Panc1 (cell line): ENCODE measurements at regions not wholly inside any gene's neighbourhood (a gene's known extent, or its start where the extent isn't known, plus 50 kb on each side); places are given as distances from the start of the nearest gene placed in this dataset.

ENCODE experiments used
- ATAC-seq: fragments of 200-7000 bp; cut with Tn5 transposase; 2 replicates; pipeline ENCODE4 v1.9.1; 2020; ENCODE audit warnings: mild to moderate bottlenecking, moderate library complexity
- BruUV-seq: library from RNA; stranded (reverse); fragments of 400-500 nt; replicated peaks from 2 replicates; lab custom pipeline; 2021; lab: Mats Ljungman, UMichigan
- CTCF ChIA-PET: fragments of 300-600 bp; sonication (Branson Sonifier 250); formaldehyde crosslinking; loops from one replicate; lab custom pipeline; 2022; ENCODE audit warnings: antibody characterized with exemption; lab: Charles Lee
- POLR2A ChIA-PET: fragments of 300-600 bp; sonication (Branson Sonifier 250); formaldehyde crosslinking; loops from one replicate; lab custom pipeline; 2022; ENCODE audit warnings: antibody characterized with exemption; lab: Charles Lee
- DNase-seq: peaks from one replicate; pipeline ENCODE4 v3.0.0-alpha.2; 2010; ENCODE audit warnings: low read depth, low spot score
- H3K27ac ChIP-seq: 2 replicates; pipeline ENCODE4 v1.5.1; 2011; ENCODE audit warnings: mild to moderate bottlenecking, low read length, inconsistent platforms
- H3K27me3 ChIP-seq: fragments of 200-500 bp; sonication (Bioruptor generic); 2 replicates; pipeline ENCODE4 v1.6.0; 2014; ENCODE audit warnings: low read length, inconsistent platforms; ENCODE audit not compliant: control insufficient read depth, insufficient read depth
- H3K36me3 ChIP-seq: fragments of 200-500 bp; sonication (Bioruptor generic); 2 replicates; pipeline ENCODE4 v1.5.1; 2014; ENCODE audit warnings: inconsistent platforms, mild to moderate bottlenecking, low read length, moderate library complexity; ENCODE audit not compliant: control insufficient read depth, insufficient read depth
- H3K4me1 ChIP-seq: 2 replicates; pipeline ENCODE4 v1.5.1; 2011; ENCODE audit warnings: inconsistent platforms, mild to moderate bottlenecking, low read length, moderate library complexity; ENCODE audit not compliant: control insufficient read depth, insufficient read depth
- H3K4me3 ChIP-seq, 2 experiments: 2 replicates each; pipeline ENCODE4 v1.5.1; 2011 to 2012; ENCODE audit warnings: low read depth in 2 of 2, low read length in 2 of 2, mild to moderate bottlenecking in 2 of 2, inconsistent platforms in 1 of 2, moderate library complexity in 1 of 2
- H3K9me3 ChIP-seq: fragments of 200-500 bp; sonication (Bioruptor generic); 2 replicates; pipeline ENCODE4 v1.5.1; 2014; ENCODE audit warnings: low read depth, mild to moderate bottlenecking, inconsistent platforms, low read length, moderate library complexity; ENCODE audit not compliant: control insufficient read depth, insufficient read depth
- POLR2AphosphoS5 ChIP-seq: IDR thresholded peaks from 2 replicates; pipeline ENCODE4 v1.6.1; 2012; ENCODE audit warnings: mild to moderate bottlenecking, low read depth, low read length, moderate library complexity
- SIN3A ChIP-seq: IDR thresholded peaks from 2 replicates; pipeline ENCODE4 v1.6.1; 2012; ENCODE audit warnings: low read depth, mild to moderate bottlenecking, low read length, moderate library complexity, borderline replicate concordance; ENCODE audit not compliant: insufficient read depth
- TCF7L2 ChIP-seq: IDR thresholded peaks from 2 replicates; pipeline ENCODE4 v1.6.1; 2011; ENCODE audit warnings: mild to moderate bottlenecking, low read depth, low read length, inconsistent platforms
- in situ Hi-C: cut with HindIII; loops from 2 replicates; pipeline ENCODE4 v1.10.0; 2016; ENCODE audit warnings: low sequenced_read_pairs, low pct_unique_long_range_greater_than_20kb
- intact Hi-C: fragments of 100-400 bp; cut with micrococcal nuclease; formaldehyde crosslinking; loops from one replicate; pipeline ENCODE4 v1.10.0; 2022; ENCODE audit not compliant: unreplicated experiment
- TF ChIP-seq, protein P1 (sequence below): fragments of 450-650 bp; IDR thresholded peaks from 2 replicates; pipeline ENCODE4 v1.5.1; 2017; ENCODE audit warnings: mild to moderate bottlenecking
- TF ChIP-seq, protein P2 (sequence below), 2 experiments: IDR thresholded peaks; 2 replicates each; pipeline ENCODE4 v1.6.1; 2011 to 2012; ENCODE audit warnings: low read depth in 2 of 2, control low read depth in 1 of 2, low read length in 1 of 2, mild to moderate bottlenecking in 1 of 2, moderate library complexity in 1 of 2; ENCODE audit not compliant: insufficient read depth in 1 of 2

DNA sequence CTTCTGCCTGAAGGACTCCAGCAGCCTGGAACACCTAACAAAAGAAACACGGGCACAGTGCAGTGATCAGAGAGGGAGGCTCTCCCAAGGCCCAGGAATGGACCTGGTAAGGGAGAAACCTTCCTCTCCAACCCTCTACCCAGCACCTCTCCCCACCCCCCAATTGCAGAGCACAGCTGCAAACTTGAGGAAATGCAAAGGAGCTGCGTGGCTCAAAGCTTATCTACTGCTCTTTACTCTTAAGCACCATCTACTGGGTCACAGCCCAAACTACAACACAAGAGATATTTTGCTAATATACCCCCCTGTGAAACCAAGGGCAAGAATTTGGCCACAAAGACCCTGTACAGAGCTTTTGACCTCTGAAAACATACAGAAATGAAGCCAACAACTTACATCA lies 328.3 kb downstream of the OXSM start:
- Histone ChIP-seq H3K27ac (no peak overlapping the region), H3K4me1 (no peaks in the 10 kb centered on the region), H3K4me3 (no peak overlapping the region), H3K9me3 (no peaks in the 10 kb centered on the region), H3K36me3 (no peaks in the 10 kb centered on the region; the same call in 1 of the 2 replicates), H3K27me3 (no peaks in the 10 kb centered on the region)
- ChIA-PET CTCF (interaction anchor here (0.6 kb wide), 1 partner anchor 1135 kb away, joined by 3 read pairs; no protein-coding TSS in a partner anchor), POLR2A (no interaction called here)
- in situ Hi-C loops (no loop called here), intact Hi-C loops (no loop called here)
- BruUV-seq: no TSS peak
- TF ChIP-seq, protein P1, sequence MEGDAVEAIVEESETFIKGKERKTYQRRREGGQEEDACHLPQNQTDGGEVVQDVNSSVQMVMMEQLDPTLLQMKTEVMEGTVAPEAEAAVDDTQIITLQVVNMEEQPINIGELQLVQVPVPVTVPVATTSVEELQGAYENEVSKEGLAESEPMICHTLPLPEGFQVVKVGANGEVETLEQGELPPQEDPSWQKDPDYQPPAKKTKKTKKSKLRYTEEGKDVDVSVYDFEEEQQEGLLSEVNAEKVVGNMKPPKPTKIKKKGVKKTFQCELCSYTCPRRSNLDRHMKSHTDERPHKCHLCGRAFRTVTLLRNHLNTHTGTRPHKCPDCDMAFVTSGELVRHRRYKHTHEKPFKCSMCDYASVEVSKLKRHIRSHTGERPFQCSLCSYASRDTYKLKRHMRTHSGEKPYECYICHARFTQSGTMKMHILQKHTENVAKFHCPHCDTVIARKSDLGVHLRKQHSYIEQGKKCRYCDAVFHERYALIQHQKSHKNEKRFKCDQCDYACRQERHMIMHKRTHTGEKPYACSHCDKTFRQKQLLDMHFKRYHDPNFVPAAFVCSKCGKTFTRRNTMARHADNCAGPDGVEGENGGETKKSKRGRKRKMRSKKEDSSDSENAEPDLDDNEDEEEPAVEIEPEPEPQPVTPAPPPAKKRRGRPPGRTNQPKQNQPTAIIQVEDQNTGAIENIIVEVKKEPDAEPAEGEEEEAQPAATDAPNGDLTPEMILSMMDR: no peak; the same call in 1 of the 2 replicates
- TF ChIP-seq TCF7L2: no peak
- TF ChIP-seq SIN3A: no peak
- no peak for TF ChIP-seq POLR2AphosphoS5
- TF ChIP-seq, protein P2, sequence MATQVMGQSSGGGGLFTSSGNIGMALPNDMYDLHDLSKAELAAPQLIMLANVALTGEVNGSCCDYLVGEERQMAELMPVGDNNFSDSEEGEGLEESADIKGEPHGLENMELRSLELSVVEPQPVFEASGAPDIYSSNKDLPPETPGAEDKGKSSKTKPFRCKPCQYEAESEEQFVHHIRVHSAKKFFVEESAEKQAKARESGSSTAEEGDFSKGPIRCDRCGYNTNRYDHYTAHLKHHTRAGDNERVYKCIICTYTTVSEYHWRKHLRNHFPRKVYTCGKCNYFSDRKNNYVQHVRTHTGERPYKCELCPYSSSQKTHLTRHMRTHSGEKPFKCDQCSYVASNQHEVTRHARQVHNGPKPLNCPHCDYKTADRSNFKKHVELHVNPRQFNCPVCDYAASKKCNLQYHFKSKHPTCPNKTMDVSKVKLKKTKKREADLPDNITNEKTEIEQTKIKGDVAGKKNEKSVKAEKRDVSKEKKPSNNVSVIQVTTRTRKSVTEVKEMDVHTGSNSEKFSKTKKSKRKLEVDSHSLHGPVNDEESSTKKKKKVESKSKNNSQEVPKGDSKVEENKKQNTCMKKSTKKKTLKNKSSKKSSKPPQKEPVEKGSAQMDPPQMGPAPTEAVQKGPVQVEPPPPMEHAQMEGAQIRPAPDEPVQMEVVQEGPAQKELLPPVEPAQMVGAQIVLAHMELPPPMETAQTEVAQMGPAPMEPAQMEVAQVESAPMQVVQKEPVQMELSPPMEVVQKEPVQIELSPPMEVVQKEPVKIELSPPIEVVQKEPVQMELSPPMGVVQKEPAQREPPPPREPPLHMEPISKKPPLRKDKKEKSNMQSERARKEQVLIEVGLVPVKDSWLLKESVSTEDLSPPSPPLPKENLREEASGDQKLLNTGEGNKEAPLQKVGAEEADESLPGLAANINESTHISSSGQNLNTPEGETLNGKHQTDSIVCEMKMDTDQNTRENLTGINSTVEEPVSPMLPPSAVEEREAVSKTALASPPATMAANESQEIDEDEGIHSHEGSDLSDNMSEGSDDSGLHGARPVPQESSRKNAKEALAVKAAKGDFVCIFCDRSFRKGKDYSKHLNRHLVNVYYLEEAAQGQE (IDR thresholded peaks at IDR 0.05; ENCODE audit: insufficient read depth in 1 of 2, low read depth in 2 of 2, low read length in 1 of 2): no peak
- no peak for ATAC-seq
- no peak for DNase-seq

DNA sequence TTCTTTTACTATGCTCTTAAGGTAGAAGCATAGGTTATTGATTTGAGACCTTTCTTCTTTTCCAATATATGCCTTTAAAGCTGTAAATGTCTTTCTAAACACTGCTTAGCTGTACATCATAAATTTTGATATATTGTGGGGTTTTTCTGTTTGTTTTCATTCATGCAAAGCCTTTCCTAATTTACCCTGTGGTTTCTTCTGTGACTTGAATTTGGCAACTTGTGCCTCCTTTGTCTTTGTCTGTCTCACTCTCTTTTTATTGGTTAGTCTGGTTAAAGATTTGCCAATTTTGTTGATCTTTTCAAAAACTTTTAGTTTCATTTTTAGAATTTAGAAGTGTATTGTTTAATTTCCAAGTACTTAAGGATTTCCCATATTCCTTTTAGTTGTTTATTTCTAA lies 343.1 kb downstream of the OXSM start:
- Histone ChIP-seq H3K4me3 (no peak overlapping the region), H3K4me1 (no peaks in the 10 kb centered on the region), H3K9me3 (no peaks in the 10 kb centered on the region), H3K36me3 (no peaks in the 10 kb centered on the region), H3K27ac (no peak overlapping the region), H3K27me3 (no peaks in the 10 kb centered on the region)
- ChIA-PET CTCF (no interaction called here), POLR2A (no interaction called here)
- in situ Hi-C loops (no loop called here), intact Hi-C loops (no loop called here)
- no peak for DNase-seq
- no TSS peak for BruUV-seq
- ATAC-seq: no peak
- TF ChIP-seq SIN3A (no peak), TCF7L2 (no peak), POLR2AphosphoS5 (no peak)
- TF ChIP-seq, protein P2 (IDR thresholded peaks at IDR 0.05; ENCODE audit: insufficient read depth in 1 of 2, low read depth in 2 of 2, low read length in 1 of 2): no peak
- TF ChIP-seq, protein P1: no peak
